HG03565 (cell line): ENCODE measurements at regions not wholly inside any gene's neighbourhood (a gene's known extent, or its start where the extent isn't known, plus 50 kb on each side); places are given as distances from the start of the nearest gene placed in this dataset.

Experiments
- ATAC-seq: cut with Tn5 transposase; IDR thresholded peaks from one replicate; pipeline ENCODE4 v1.9.1; 2021; ENCODE audit warnings: mild to moderate bottlenecking, moderate library complexity; ENCODE audit not compliant: unreplicated experiment

DNA sequence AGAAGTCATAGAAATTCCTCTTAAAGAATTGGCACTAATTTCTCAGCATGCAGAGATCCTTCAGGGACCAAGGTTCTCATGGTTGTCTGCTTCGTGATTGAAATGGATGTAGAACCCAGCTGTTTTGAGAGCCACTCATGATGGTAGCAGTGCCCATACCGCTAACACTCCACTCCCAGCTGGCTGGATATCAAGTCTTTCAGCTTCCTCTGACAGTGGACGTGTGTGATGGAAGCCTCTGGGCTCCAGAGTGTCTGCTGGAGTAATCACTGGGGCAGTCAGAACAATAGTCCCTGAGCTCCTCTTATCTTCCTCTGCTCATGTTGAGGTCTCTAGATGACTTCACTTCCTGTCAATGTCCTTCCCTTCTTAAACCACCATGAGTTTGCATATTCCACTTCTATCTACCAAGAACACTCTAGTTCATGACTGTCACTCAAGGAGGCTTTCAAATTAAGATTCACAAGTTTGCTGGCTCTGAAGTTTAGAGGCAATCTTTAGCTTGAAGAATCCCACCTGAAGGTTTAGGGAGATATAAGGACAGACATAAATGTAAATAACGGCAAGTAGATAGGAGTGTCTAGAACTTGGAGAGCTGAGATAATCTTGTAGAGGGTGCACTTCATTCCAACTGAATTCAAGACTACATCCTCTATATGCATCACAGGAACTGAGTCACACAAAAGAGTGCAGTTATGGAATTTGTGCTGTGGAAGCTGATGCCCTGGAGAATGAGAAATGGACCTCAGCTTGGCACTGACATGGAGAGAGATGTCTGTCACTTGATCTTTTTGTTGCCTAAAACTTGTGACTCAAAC lies 64.5 kb upstream of the WDR1 start:
- peak; percentile 98 for ATAC-seq

DNA sequence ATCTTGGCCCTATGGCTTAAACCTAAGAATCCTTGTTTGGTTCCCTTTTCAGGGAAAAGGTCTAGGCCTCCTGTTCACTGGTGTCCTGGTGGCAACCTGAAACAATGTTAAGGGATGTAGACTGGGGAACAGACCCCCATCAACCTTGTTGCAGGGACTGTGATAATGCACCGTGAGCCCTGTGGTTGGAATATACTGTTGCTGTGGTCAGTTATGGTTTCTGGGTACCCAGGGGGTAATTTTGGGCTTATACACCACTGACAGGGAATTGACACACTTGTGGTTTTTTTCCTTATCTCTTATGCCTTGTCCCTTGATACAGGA lies 64.0 kb upstream of the WDR1 start:
- ATAC-seq = no peak

DNA sequence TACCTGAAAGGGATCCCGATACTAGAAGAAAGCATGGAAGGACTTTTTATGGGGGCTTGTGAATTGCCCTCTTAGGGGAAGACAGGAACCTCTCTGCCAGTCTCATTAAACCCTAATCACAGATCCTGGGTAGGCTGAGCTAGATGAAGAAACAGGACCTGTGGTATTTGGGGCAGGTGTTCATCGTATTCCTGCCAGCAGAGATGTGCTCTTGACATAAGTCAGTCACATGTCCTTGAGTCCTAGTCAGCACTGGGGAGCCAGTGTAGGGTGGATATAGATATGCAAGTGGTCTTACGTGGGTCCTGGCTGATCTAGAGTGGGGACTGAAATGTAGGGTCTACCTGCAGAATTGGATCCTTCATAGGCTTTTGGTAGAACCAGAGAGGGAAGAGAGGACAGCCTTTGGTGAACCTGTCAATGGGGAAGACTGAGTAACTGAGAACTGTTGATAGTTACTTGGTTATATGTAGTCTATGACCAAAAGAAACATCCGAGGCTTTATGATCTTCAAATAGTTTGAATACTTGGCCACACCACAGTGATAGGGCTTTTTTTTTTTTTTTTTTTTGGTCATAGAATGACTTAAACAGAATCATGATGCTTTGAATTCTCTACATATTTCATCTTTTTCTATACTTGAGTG lies 63.5 kb upstream of the WDR1 start:
- no peak for ATAC-seq

DNA sequence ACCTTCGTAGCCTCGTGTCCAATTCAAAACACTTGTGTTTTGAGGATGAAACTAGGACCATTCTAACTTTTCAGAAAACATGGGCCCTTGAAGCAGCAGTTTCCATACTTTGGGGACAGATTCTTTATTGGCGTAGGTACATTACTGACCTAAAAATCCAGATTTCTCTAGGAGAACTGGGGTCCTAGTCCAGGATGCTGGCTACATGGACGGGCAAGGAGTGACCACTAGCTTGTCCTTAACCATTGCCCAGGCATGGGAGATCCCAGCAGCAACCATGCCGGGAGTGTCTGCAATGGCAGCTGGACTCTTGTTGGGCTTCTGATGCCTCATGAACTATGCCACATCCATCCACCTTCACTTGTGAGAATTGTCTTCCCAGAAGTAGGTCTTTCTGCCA lies 62.2 kb upstream of the WDR1 start:
- no peak for ATAC-seq

DNA sequence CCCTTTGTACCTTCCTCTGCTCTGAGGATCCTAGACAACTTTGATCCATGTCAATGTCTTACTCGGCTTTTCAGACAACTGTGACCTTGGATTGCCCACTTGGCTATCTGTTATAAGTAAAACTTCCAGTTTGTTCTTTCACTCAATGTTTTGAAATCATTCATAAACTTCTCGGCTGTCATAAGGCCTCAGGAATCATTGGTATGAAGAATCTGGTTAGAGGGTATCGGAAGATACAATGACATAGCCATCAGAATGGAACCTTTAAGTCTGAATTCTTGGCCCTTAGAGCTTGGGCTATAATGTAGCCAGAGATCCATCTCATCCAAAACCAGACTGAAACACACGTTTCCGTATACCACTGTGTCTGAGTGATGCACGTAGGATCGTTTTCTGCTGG lies 59.0 kb upstream of the WDR1 start:
- ATAC-seq = no peak

DNA sequence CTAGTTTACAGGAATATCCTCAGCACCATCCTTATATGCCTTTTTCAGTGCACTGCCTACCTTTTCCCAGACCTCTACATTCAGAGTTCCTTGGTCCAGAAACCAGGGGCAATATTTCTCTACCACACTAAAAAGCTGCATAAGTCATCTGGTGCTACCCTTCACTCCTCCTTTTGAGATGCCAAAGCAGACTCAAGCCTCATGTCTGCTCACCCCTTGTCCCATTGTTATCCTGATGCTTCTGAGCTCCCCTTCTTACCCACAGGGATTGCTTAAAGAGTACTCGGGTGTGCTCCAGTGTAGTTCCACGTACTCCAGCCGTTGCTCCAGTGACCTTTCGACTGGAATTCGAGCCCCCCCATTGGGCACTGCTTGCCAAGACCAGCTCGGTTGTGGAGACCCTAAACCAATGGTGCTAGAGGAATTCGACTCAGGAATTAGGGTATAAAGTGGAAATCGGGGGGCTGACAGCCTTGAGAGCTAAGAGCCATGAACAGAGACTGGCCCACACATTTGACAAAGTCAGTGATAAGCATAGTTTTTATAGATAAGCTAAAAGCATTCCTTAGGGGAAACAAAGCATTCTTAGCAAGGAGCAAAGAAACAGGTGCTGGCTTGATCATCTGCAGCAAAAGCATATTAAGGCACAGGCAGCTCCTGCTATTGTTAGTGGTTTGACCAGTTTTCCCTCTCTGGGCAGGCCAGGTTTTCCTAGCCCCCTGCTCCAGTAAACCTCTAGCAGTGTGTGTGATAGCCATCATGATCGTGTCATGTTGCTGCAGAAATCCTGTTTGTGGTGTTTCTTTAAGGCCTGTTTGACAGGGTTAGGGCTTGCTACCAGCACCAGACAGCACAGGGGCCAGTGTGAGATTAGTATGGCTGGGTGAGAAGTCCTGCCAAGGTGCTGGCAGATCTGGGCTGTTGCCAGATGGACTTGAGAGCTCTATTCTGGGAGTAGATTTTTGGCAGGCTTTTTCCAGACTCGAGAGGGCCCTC lies 57.5 kb upstream of the WDR1 start:
- ATAC-seq = no peak

DNA sequence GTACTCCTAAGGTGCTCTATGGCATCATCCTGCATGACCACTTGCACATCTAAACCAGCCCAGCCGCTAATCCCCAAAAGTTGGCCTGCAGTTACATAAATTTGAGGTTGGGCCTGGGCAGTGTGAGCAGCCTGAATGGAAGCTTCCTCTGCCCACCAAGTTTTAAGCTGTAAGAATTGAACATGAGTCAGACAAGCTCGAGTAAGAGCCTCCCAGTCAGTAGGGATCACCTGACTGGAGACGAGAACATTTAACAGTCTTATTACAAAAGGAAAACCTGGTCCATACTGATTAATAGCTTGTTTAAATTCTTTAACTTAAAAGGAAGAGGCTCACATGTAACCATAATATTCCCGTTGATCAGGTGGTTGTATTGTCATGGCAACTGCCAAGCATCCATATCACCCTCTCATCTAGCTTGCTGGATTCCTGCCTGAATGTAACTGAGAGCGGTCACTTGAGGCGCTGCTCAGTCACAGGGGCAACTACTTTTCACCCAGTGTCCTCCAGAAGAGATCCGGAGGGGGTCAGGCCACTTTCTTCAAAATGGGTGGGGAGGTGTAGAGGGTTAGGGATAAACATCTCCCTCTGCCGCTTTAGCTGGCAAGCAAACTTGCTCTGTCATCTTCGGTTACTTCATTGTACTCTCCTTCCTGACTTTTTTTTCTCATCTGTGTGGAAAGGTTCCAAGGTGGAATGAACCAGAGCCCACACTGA lies 56.6 kb upstream of the WDR1 start:
- ATAC-seq = no peak

DNA sequence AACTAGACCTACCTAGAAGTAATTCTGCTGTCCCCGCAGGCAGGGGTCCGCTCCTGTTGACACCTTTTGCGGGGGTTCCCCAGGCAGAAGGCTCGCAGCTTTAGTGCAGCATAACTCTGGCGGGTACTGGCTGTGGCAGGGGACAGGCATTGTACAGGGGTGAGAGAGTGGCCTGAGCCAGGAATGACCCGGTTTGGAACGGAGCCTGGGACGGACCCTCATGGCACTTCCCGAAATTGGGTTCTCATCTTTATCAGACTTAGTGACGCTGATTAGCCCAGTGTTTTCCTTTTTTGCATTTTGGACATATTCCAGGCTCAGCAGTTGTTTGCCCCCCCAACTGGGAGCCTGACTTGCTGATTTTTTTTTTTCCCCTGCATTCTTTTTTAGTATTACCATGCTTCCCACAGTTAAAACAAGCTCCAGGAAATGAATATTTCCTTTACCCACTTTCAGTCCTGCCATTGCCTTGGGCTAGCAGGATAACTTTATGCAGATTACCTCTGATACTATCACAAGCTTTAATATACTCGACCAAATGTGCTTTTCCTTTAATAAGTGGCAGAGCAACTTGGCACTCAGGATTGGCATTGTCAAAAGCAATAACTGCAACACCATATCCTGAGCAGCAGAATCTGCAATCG lies 55.8 kb upstream of the WDR1 start:
- no peak for ATAC-seq

DNA sequence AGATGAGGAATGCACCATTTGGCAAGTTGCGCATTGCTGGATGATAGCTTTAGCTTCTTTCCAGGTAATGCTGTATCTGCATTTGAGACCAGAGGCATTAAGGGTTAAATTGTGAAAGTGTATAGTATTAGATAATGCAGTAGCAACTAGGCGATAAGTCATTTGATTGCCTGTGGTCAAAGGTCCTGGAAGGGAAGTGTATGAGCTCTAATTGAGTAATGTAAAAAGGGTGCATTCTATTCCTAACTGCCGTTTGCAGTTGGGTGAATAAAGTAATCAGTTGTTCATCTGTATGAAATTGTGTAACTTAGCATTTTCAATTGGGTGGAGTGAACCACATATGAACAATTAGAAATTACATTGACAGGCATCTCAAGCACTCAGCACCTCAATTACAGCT lies 54.5 kb upstream of the WDR1 start:
- ATAC-seq = no peak

DNA sequence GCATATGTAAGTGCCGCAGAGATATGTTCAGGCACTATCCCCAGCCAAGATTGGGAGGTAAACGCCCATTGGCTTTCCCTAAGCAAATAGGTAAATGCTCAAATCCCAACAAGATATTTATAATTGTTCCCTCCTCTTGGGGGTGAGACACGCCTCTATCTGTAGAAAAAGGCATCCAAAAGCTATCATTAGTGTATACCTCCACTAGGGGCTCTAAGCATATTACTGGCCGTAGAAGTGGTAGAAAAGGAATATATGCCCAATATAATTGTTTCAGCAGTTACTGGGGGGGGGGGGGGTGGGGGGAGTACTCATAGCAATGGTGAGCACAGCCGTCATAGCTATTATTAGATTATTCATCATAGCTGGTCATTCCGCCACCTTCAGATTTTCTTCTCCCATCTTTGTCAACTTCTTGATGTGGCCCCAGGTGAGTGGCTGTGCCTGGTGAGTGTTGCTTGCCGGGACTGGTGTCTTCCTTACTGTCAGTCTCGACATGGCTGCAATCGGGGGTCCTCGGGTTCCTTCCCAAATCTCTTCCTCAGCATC lies 53.3 kb upstream of the WDR1 start:
- ATAC-seq = no peak

DNA sequence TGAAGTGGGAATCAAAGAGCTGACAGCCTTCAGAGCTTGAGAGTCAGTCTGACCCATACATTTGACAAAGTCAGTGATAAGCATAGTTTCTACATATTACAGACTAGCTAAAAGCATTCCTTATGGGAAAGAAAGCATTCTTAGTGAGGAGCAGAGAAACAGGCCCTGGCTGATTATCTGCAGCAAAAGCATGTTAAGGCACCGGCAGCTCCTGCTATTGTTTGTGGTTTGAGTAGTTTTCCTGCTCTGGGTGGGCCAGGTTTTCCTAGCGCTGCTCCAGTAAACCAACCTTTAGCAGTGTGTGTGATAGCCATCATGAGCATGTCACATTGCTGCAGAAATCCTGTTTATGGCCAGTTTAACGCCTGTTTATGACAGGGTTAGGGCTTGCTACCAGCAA lies 51.6 kb upstream of the WDR1 start:
- no peak for ATAC-seq

DNA sequence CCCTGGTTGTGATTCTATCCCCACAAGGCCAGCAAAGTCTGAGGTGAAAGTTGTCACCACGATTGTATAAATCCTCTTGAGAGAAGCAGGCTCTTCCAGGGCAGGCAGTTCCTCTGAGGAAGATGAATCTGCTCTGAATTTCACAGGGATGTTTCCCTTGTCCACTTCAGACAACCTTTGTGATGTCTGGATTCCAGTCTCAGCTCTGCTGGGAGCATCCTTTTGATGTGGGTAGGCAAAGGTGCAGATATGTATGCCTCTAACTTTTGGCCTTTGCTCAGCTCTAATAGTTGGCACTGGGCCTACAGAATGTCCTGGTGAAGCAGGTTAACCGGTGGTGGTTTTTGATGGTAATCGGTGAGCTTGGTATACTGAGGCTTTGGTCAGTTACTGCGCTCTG lies 50.6 kb upstream of the WDR1 start:
- ATAC-seq = no peak
